Transverse colon (tissue), 4 donors: ENCODE measurements at regions not wholly inside any gene's neighbourhood (a gene's known extent, or its start where the extent isn't known, plus 50 kb on each side); places are given as distances from the start of the nearest gene placed in this dataset.

Experiments used
- CTCF ChIP-seq, 5 experiments: fragments of 200-600 bp in 3 of 5; fragments of 450-650 bp in 2 of 5; sonication (generic) in 3 of 5; IDR thresholded peaks; 1 replicate in 2 of 5; 2 replicates in 3 of 5; pipeline ENCODE4 v1.5.1; 2016 to 2017; ENCODE audit warnings: antibody characterized with exemption in 5 of 5, inconsistent platforms in 3 of 5, mild to moderate bottlenecking in 2 of 5, moderate library complexity in 1 of 5
- POLR2AphosphoS5 ChIP-seq, 3 donors: sonication (generic); formaldehyde crosslinking; IDR thresholded peaks; one replicate each; pipeline ENCODE4 v1.6.1; 2016; ENCODE audit warnings: antibody characterized with exemption in 3 of 3

- no peak for TF ChIP-seq CTCF (IDR thresholded peaks at IDR 0.05)
- no peak for TF ChIP-seq POLR2AphosphoS5 (IDR thresholded peaks at IDR 0.05)
These were observed 73.1 kb upstream of the KCNA4 start for GRCh38 chr11:30089921-30090320.
